ES-I3 (cell line): ENCODE measurements at regions not wholly inside any gene's neighbourhood (a gene's known extent, or its start where the extent isn't known, plus 50 kb on each side); places are given as distances from the start of the nearest gene placed in this dataset.
"Not testable (repeated sequence)": the region's sequence is repeated elsewhere in the genome, so short reads cannot be mapped to it uniquely, and the experiment has no call there.

Source experiments
- H3K36me3 ChIP-seq: 2 replicates; pipeline ENCODE4 v1.6.1; 2013; ENCODE audit warnings: mild to moderate bottlenecking, low read length, control low read depth, moderate library complexity; ENCODE audit not compliant: insufficient read depth
- H3K4me1 ChIP-seq: 2 replicates; pipeline ENCODE4 v1.6.1; 2013; ENCODE audit warnings: mild to moderate bottlenecking, control low read depth, low read length; ENCODE audit not compliant: insufficient read depth
- H3K9ac ChIP-seq: 2 replicates; pipeline ENCODE4 v1.6.1; 2013; ENCODE audit warnings: low read depth, mild to moderate bottlenecking, low read length, moderate library complexity
- H3K9me3 ChIP-seq: 2 replicates; pipeline ENCODE4 v1.6.1; 2013; ENCODE audit warnings: mild to moderate bottlenecking, low read length, moderate library complexity; ENCODE audit not compliant: control insufficient read depth, insufficient read depth

DNA sequence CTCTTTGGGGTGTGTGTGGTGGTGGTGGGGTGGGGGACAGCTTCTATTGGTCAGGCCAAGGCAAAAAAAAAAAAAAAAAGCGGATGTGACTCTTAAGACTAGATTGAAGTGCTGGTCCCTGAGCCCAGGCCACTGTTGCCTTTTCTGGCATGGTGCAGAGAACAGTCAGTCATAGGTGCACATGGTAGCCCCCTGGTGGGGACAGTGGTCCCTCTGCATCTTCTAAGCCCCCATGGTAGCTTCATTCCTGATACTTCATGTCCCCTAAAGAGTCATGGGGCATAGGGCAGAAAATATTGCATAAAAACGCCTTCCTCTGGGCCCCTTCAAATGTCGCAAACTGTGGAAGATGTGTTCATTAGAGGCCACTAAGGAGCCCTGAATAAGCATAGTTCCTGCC is 371.8 kb downstream of the NPHP4 start:
- H3K9ac ChIP-seq = no peak overlapping the region
- no peaks in the 10 kb centered on the region for H3K9me3 ChIP-seq
- H3K36me3 ChIP-seq = no peaks in the 10 kb centered on the region
- peaks cover 3% of the 10 kb centered on the region; the same call in 1 of the 2 replicates for H3K4me1 ChIP-seq

GRCh38 chr1:5619469-5619868 is 372.8 kb downstream of the NPHP4 start:
- Histone ChIP-seq H3K9me3 (no peaks in the 10 kb centered on the region), H3K36me3 (no peaks in the 10 kb centered on the region), H3K4me1 (peaks cover 3% of the 10 kb centered on the region; the same call in 1 of the 2 replicates), H3K9ac (no peak overlapping the region)

DNA sequence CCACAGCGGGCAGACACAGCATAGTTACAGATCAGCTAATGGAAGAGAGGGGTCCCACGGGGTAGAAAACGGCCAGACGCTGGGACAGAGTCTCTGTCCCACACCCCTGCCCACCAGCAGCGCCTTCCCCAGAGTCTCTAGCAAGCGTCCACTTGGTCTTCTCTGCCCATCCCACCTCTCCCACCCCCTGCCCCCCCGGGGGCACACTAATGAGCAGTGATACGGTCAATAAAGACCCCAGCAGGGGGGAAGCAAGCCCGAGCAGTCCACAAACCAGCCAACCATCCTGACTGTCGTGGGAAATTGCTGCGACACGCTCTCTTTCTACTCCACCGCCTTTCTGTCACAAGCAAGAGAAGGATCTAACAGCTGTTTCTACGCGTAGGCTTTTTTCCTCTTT is 374.7 kb downstream of the NPHP4 start:
- H3K9me3 ChIP-seq = no peaks in the 10 kb centered on the region
- peaks cover 3% of the 10 kb centered on the region; the same call in 1 of the 2 replicates for H3K4me1 ChIP-seq
- H3K36me3 ChIP-seq = no peaks in the 10 kb centered on the region
- no peak overlapping the region for H3K9ac ChIP-seq

DNA sequence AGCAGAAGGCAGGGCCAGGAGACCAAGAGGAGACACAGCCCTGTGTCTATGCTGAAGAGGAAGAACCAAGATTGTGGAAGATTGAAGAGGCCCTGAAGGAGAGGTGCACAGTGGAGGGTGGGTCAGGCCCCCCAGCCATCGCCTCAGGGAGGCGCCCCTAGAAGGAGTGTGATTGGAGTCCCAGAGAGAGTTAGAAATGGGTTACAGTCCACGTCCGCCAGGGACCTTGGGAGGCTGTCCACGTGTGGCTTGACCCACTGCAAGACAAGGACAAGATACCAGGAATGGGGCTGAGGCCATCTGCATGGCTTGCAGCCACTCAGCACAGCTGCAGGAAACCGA is 375.1 kb downstream of the NPHP4 start:
- Histone ChIP-seq H3K36me3 (no peaks in the 10 kb centered on the region), H3K9ac (no peak overlapping the region), H3K9me3 (no peaks in the 10 kb centered on the region), H3K4me1 (peaks cover 3% of the 10 kb centered on the region; the same call in 1 of the 2 replicates)

GRCh38 chr1:5616366-5617178 is 375.7 kb downstream of the NPHP4 start:
- Histone ChIP-seq H3K9me3 (no peaks in the 10 kb centered on the region), H3K4me1 (peaks cover 3% of the 10 kb centered on the region; the same call in 1 of the 2 replicates), H3K9ac (no peak overlapping the region)

GRCh38 chr1:5615076-5615475 is 377.1 kb downstream of the NPHP4 start:
- no peaks in the 10 kb centered on the region for H3K4me1 ChIP-seq
- H3K36me3 ChIP-seq = no peaks in the 10 kb centered on the region
- no peaks in the 10 kb centered on the region for H3K9me3 ChIP-seq
- no peak overlapping the region for H3K9ac ChIP-seq

More at GRCh38 chr1:5616366-5617178, 375.7 kb downstream of the NPHP4 start:
- no peaks in the 10 kb centered on the region for H3K36me3 ChIP-seq

DNA sequence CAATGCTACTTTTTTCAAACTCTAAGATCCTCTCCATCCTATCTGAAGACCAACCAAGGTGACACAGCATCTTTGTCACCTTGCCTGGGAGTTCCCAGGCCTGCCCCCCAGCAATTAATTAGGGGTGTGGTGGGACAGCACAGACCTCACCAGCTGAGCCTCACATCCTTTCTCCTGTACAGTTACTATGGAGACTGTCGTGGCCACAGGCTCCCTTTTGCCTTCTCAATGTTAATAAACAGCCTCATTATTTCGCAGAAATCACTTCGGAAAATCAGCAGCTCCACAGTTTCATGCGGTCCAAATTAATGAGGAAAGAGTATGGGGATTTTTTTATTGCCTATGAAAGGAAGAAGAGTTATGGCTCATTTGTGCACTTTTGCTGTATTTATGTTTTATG is 378.3 kb downstream of the NPHP4 start:
- Histone ChIP-seq H3K4me1 (no peaks in the 10 kb centered on the region), H3K9me3 (no peaks in the 10 kb centered on the region), H3K9ac (no peak overlapping the region), H3K36me3 (no peaks in the 10 kb centered on the region)

GRCh38 chr1:5611851-5612250 is 380.4 kb downstream of the NPHP4 start:
- Histone ChIP-seq H3K4me1 (no peaks in the 10 kb centered on the region), H3K36me3 (no peaks in the 10 kb centered on the region), H3K9me3 (no peaks in the 10 kb centered on the region), H3K9ac (no peak overlapping the region)

DNA sequence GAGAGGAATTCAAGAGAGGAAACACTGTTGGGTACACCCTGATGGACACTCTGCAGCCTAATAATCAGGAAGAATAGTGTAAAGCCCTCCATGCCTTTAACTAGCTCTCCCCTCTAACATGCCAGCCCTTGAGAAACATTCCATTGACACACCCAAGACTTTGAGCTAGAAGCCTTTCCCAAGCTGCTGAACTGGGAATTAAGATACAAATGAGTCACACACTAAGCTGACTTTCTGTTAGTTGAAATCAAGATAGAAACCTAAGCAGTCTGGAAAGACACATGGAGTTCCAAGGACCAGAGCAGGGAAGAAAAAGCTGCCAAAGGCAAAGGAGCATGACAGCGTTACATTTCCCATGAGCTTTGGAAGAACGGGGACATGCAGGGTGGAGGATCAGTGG is 380.8 kb downstream of the NPHP4 start:
- no peaks in the 10 kb centered on the region for H3K36me3 ChIP-seq
- no peaks in the 10 kb centered on the region for H3K4me1 ChIP-seq
- H3K9me3 ChIP-seq = no peaks in the 10 kb centered on the region
- H3K9ac ChIP-seq = no peak overlapping the region

DNA sequence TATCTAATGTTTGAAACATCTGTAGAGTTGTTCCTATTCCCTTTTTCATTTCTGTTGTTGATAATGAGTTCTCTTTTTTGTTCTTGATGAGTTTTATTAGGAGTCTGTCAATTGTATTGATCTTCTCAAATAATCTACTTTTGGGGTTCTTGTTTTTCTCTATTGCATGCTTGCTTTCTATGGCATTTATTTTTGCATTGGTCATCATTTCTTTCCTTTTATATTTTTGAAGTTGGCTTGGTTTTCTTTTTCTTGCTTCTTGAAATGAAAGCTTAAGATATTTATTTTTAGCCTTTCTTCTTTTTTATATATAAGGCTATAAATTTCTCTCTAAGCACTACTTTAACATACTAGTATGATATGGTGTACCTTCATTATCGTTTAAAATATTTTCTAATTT is 381.8 kb downstream of the NPHP4 start:
- H3K4me1 ChIP-seq = no peaks in the 10 kb centered on the region
- no peaks in the 10 kb centered on the region for H3K9me3 ChIP-seq
- H3K9ac ChIP-seq = no peak overlapping the region

DNA sequence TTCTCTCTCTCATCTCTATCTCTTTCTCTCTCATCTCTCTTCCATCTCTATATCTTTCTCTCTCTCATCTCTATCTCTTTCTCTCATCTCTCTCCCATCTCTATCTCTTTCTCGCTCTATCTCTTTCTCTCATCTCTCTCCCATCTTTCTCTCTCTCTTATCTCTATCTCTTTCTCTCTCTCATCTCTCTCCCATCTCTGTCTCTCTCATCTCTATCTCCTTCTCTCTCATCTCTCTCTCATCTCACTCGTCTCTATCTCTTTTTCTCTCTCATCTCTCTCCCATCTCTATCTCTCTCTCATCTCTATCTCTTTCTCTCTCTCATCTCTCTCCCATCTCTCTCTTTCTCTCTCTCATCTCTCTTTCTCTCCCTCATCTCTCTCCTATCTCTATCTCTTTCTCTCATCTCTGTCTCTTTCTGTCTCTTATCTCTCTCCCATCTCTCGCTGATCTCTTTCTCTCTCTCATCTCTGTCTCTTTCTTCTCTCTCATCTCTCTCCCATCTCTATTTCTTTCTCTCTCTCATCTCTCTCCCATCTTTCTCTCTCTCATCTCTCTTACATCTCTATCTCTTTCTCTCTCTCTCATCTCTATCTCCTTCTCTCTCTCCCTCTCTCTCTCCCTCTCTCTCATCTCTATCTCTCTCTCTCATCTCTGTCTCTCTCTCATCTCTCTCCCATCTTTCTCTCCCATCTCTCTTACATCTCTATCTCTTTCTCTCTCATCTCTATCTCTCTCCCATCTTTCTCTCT is 388.7 kb downstream of the NPHP4 start:
- no peaks in the 10 kb centered on the region for H3K9me3 ChIP-seq
- H3K36me3 ChIP-seq = no peaks in the 10 kb centered on the region
- no peak overlapping the region for H3K9ac ChIP-seq
- no peaks in the 10 kb centered on the region for H3K4me1 ChIP-seq

More for the DNA sequence above, 381.8 kb downstream of the NPHP4 start:
- H3K36me3 ChIP-seq = no peaks in the 10 kb centered on the region

DNA sequence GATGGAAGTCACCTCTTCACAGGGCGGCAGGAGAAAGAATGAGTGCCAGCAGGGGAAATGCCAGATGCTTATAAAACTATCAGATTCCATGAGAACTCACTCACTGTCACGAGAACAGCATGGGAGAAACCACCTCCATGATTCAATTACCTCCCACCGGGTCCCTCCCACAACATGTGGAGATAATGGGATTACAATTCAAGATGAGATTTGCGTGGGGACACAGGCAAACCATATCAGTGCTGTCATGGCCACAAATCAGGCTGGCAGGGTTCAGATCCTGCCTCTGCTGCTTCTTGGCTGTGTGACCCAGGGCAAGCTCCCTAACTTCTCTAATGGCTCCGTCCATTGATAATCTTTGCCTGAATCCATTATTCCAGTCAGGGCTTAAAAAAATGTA is 389.5 kb downstream of the NPHP4 start:
- H3K36me3 ChIP-seq, H3K4me1 ChIP-seq, H3K9me3 ChIP-seq, H3K9ac ChIP-seq: not testable (repeated sequence)

GRCh38 chr1:5601516-5601915 is 390.7 kb downstream of the NPHP4 start:
- H3K9me3 ChIP-seq = no peaks in the 10 kb centered on the region
- no peaks in the 10 kb centered on the region for H3K4me1 ChIP-seq
- no peaks in the 10 kb centered on the region for H3K36me3 ChIP-seq
- H3K9ac ChIP-seq = no peak overlapping the region

GRCh38 chr1:5599541-5599940 is 392.7 kb downstream of the NPHP4 start:
- no peaks in the 10 kb centered on the region for H3K4me1 ChIP-seq
- no peak overlapping the region for H3K9ac ChIP-seq
- no peaks in the 10 kb centered on the region for H3K9me3 ChIP-seq
- H3K36me3 ChIP-seq = no peaks in the 10 kb centered on the region

DNA sequence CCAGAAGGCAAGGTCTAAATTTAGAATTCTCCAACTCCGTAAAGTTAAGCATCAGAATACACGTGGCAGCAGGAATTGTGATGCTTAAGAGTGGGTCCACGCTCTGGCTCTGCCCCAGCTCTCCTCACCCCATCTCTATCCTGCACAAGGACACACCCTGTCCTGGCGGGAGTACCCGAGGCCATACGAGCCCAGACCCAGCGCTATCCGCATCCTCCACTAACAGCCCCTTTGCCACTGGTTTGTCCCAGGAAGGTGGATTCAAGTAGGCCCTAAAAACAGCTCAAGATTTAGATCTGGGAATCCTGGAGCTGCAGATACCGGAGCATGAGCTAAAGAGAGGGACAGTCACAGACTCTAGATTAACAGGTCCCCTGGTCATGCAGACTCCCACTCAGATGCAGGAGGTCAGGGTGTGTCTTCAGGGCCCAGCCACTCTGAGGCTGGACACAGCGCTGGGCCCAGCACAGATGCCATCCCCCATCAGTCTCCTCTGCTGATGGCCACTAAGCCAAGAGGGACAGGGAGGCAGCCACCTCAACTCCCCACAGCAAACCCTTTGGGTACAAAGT is 393.3 kb downstream of the NPHP4 start:
- Histone ChIP-seq H3K36me3 (no peaks in the 10 kb centered on the region), H3K4me1 (no peaks in the 10 kb centered on the region), H3K9ac (no peak overlapping the region), H3K9me3 (no peaks in the 10 kb centered on the region)
